HepG2 (cell line): ENCODE measurements at regions not wholly inside any gene's neighbourhood (a gene's known extent, or its start where the extent isn't known, plus 50 kb on each side); places are given as distances from the start of the nearest gene placed in this dataset.
"Not testable (repeated sequence)": the region's sequence is repeated elsewhere in the genome, so short reads cannot be mapped to it uniquely, and the experiment has no call there.

Experiments
- ATAC-seq: fragments of 200-7000 bp; cut with Tn5 transposase; 3 replicates; pipeline ENCODE4 v1.9.1; 2020; ENCODE audit warnings: mild to moderate bottlenecking, moderate library complexity
- BruUV-seq: library from RNA; stranded (reverse); fragments of 400-500 nt; replicated peaks from 2 replicates; lab custom pipeline; 2021; lab: Mats Ljungman, UMichigan
- CTCF ChIA-PET: fragments of 300-600 bp; formaldehyde crosslinking; extraction: SDS; loops from one replicate; lab custom pipeline; 2021; ENCODE audit warnings: low total read pairs, inconsistent platforms, low intra/inter-chr PET ratio; lab: Yijun Ruan, JAX
- POLR2A ChIA-PET: fragments of 350-600 bp; sonication (Branson Sonifier 250); formaldehyde crosslinking; loops from one replicate; lab custom pipeline; 2020; ENCODE audit warnings: antibody characterized with exemption, inconsistent platforms; lab: Yijun Ruan, JAX
- DNase-seq: peaks from one replicate; pipeline ENCODE4 v3.0.0-alpha.2; 2015; ENCODE audit warnings: low spot score
- FAIRE-seq: peaks from 3 replicates; lab custom pipeline; 2011; peaks lifted over from hg19 to GRCh38; lab: Jason Lieb, UNC
- H2AFZ ChIP-seq: one replicate; pipeline ENCODE4 v1.6.1; 2011; ENCODE audit warnings: low read length, inconsistent platforms
- H3K27ac ChIP-seq: fragments of 300-600 bp; 3 replicates; pipeline ENCODE4 v1.8.0; 2011; ENCODE audit warnings: mixed run types, mild to moderate bottlenecking, mixed read lengths, low read length, inconsistent platforms; ENCODE audit not compliant: insufficient read depth; ENCODE audit errors: extremely low read length
- H3K27me3 ChIP-seq, 2 experiments: fragments of 200-600 bp in 1 of 2; 2 replicates in 1 of 2; 3 replicates in 1 of 2; pipeline versions ENCODE4 v1.6.0 to v1.8.0; 2011; ENCODE audit warnings: low read length in 2 of 2, mild to moderate bottlenecking in 2 of 2, moderate library complexity in 2 of 2, inconsistent platforms in 1 of 2; ENCODE audit not compliant: insufficient read depth in 2 of 2, control insufficient read depth in 1 of 2
- H3K36me3 ChIP-seq, 2 experiments: fragments of 200-600 bp in 1 of 2; replicated peaks in 1 of 2; 2 replicates in 1 of 2; 3 replicates in 1 of 2; pipeline versions ENCODE4 v1.5.1 to v1.8.0; 2011; ENCODE audit warnings: low read length in 2 of 2, inconsistent platforms in 1 of 2; ENCODE audit not compliant: insufficient read depth in 2 of 2, control insufficient read depth in 1 of 2
- H3K4me1 ChIP-seq: 2 replicates; pipeline ENCODE4 v1.5.1; 2012; ENCODE audit warnings: low read length, inconsistent platforms; ENCODE audit not compliant: insufficient read depth
- H3K4me2 ChIP-seq: 2 replicates; pipeline ENCODE4 v1.6.0; 2011; ENCODE audit warnings: low read depth, low read length, inconsistent platforms
- H3K4me3 ChIP-seq, 3 experiments: fragments of 200-600 bp in 1 of 3; sonication (generic), shearing (Covaris generic) in 1 of 3; replicated peaks in 1 of 3; 2 replicates each; pipeline ENCODE4 v1.5.1; 2011 to 2016; ENCODE audit warnings: low read length in 3 of 3, inconsistent platforms in 2 of 3, low read depth in 2 of 3, mild to moderate bottlenecking in 2 of 3, control low read depth in 1 of 3, mixed read lengths in 1 of 3; ENCODE audit not compliant: insufficient read depth in 1 of 3
- H3K79me2 ChIP-seq: one replicate; pipeline ENCODE4 v1.6.1; 2011; ENCODE audit warnings: low read length, inconsistent platforms; ENCODE audit not compliant: insufficient read depth
- H3K9ac ChIP-seq: 2 replicates; pipeline ENCODE4 v1.6.0; 2011; ENCODE audit warnings: mild to moderate bottlenecking, low read depth, low read length, inconsistent platforms; ENCODE audit not compliant: insufficient read depth
- H3K9me3 ChIP-seq: 2 replicates; pipeline ENCODE4 v1.5.1; 2012; ENCODE audit warnings: mild to moderate bottlenecking, low read length
- H4K20me1 ChIP-seq: 2 replicates; pipeline ENCODE4 v1.6.0; 2011; ENCODE audit warnings: inconsistent platforms, mild to moderate bottlenecking, low read length, moderate library complexity; ENCODE audit not compliant: insufficient read depth
- HMGA1 ChIP-seq: sonication (generic); formaldehyde crosslinking; conservative IDR thresholded peaks from 2 replicates; pipeline ENCODE4 v1.4.0; 2020; ENCODE audit warnings: missing genetic modification reagents
- LCORL ChIP-seq, 2 experiments: fragments of 450-650 bp in 1 of 2; sonication (generic) in 1 of 2; formaldehyde crosslinking in 1 of 2; IDR thresholded peaks; 2 replicates each; pipeline versions ENCODE4 v1.5.0 to v1.6.1; 2017 to 2020; ENCODE audit warnings: antibody characterized with exemption in 1 of 2, missing genetic modification reagents in 1 of 2
- MXD3 ChIP-seq: IDR thresholded peaks from 2 replicates; pipeline ENCODE4 v1.6.1; 2016; ENCODE audit warnings: mild to moderate bottlenecking, missing biosample characterization, missing genetic modification reagents
- PAWR ChIP-seq: sonication (generic); formaldehyde crosslinking; IDR thresholded peaks from 2 replicates; pipeline ENCODE4 v1.4.0; 2020; ENCODE audit warnings: missing genetic modification reagents, mild to moderate bottlenecking, borderline replicate concordance
- TEAD2 ChIP-seq: sonication (generic); formaldehyde crosslinking; IDR thresholded peaks from 2 replicates; pipeline ENCODE4 v1.9.0; 2021; ENCODE audit warnings: missing genetic modification reagents
- TGIF2 ChIP-seq: IDR thresholded peaks from 2 replicates; pipeline ENCODE4 v1.6.1; 2016; ENCODE audit warnings: control low read depth, missing compliant biosample characterization
- ZNF530 ChIP-seq: sonication (generic); formaldehyde crosslinking; IDR thresholded peaks from 2 replicates; pipeline ENCODE4 v1.5.0; 2020; ENCODE audit warnings: low read depth, mild to moderate bottlenecking, missing genetic modification reagents
- ZNF546 ChIP-seq: sonication (generic); formaldehyde crosslinking; conservative IDR thresholded peaks from 2 replicates; pipeline ENCODE4 v1.8.1; 2023; ENCODE audit warnings: mild to moderate bottlenecking, missing genetic modification reagents
- WGBS: methylation state at CpG from one replicate; pipeline ENCODE4 v1.1.6; 2017; ENCODE audit warnings: low lambda C conversion rate; 5-methylcytosine and 5-hydroxymethylcytosine counted together
- in situ Hi-C: cut with HindIII; loops from 2 replicates; pipeline ENCODE4 v1.10.0; 2017; ENCODE audit warnings: low pct_unique_long_range_greater_than_20kb; ENCODE audit not compliant: extremely low pct_ligation_motif_present
- intact Hi-C: fragments of 100-400 bp; cut with micrococcal nuclease; formaldehyde crosslinking; loops from one replicate; pipeline ENCODE4 v1.10.0; 2022; ENCODE audit not compliant: unreplicated experiment
- TF ChIP-seq, protein P1 (sequence below): sonication (generic); formaldehyde crosslinking; conservative IDR thresholded peaks from 2 replicates; pipeline ENCODE4 v1.5.0; 2020; ENCODE audit warnings: missing genetic modification reagents

DNA sequence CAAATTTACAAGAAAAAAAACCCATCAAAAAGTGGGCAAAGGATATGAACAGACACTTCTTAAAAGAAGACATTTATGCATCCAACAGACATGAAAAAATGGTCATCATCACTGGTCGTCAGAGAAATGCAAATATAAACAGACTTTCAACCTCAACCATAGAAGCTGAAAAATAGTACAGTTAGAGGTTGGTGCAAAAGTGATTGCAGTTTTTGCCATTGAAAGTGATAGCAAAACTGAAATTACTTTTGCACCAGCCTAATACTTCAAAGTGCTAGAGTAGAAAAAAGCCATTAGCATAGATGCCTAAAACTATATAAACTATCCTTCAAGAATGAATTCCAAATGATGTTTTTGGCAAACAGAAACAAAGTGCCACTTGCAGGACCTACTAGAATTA, 365.8 kb upstream of the DPYD start:
- Histone ChIP-seq H3K79me2 (no peaks in the 10 kb centered on the region), H3K27ac (no peak overlapping the region), H3K9ac (no peak overlapping the region), H3K9me3 (no peaks in the 10 kb centered on the region), H3K4me1 (no peaks in the 10 kb centered on the region), H3K4me2 (no peak overlapping the region), H3K27me3 (no peaks in the 10 kb centered on the region), H3K36me3 (no peaks in the 10 kb centered on the region), H2AFZ (no peak overlapping the region), H4K20me1 (no peaks in the 10 kb centered on the region), H3K4me3 (no peak overlapping the region)
- ChIA-PET POLR2A (no interaction called here), CTCF (no interaction called here)
- WGBS, result 0% methylated on average over 1 of the region's 1 CpG
- intact Hi-C loops (no loop called here), in situ Hi-C loops (no loop called here)
- no peak for FAIRE-seq
- no peak for TF ChIP-seq PAWR
- TF ChIP-seq MXD3, result no peak
- no peak for TF ChIP-seq LCORL (IDR thresholded peaks at IDR 0.05)
- no peak for TF ChIP-seq LCORL (CRISPR knock-in tag; IDR thresholded peaks at IDR 0.05)
- no peak for TF ChIP-seq HMGA1 (CRISPR knock-in tag)
- no peak for TF ChIP-seq TGIF2 (CRISPR knock-in tag)
- TF ChIP-seq, protein P1, sequence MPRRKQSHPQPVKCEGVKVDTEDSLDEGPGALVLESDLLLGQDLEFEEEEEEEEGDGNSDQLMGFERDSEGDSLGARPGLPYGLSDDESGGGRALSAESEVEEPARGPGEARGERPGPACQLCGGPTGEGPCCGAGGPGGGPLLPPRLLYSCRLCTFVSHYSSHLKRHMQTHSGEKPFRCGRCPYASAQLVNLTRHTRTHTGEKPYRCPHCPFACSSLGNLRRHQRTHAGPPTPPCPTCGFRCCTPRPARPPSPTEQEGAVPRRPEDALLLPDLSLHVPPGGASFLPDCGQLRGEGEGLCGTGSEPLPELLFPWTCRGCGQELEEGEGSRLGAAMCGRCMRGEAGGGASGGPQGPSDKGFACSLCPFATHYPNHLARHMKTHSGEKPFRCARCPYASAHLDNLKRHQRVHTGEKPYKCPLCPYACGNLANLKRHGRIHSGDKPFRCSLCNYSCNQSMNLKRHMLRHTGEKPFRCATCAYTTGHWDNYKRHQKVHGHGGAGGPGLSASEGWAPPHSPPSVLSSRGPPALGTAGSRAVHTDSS, result no peak
- no peak for TF ChIP-seq ZNF530 (CRISPR knock-in tag)
- TF ChIP-seq TEAD2 (CRISPR knock-in tag), result no peak
- TF ChIP-seq ZNF546 (CRISPR knock-in tag), result no peak
- DNase-seq, result no peak
- ATAC-seq, result no peak
- no TSS peak for BruUV-seq

GRCh38 chr1:98285286-98285685, 364.5 kb upstream of the DPYD start:
- H3K9me3 ChIP-seq, BruUV-seq, ATAC-seq, H3K4me3 ChIP-seq, CTCF ChIA-PET, H3K9ac ChIP-seq, intact Hi-C loops, H3K4me1 ChIP-seq, FAIRE-seq, POLR2A ChIA-PET, H3K27me3 ChIP-seq, H2AFZ ChIP-seq, DNase-seq, in situ Hi-C loops, H3K79me2 ChIP-seq, H3K27ac ChIP-seq, H4K20me1 ChIP-seq, H3K4me2 ChIP-seq, H3K36me3 ChIP-seq: not testable (repeated sequence)
- 7% methylated on average over 2 of the region's 2 CpGs for WGBS
